Glutamatergic neuron (in vitro differentiated cells): ENCODE measurements at regions not wholly inside any gene's neighbourhood (a gene's known extent, or its start where the extent isn't known, plus 50 kb on each side); places are given as distances from the start of the nearest gene placed in this dataset.

ENCODE experiments used
- DNase-seq: peaks from one replicate; pipeline ENCODE4 v3.0.0; 2022
- H3K27ac Mint-ChIP-seq: one replicate; pipeline ENCODE4 v1.8.0; 2020; ENCODE audit warnings: mild to moderate bottlenecking, mixed read lengths, inconsistent platforms; ENCODE audit not compliant: unreplicated experiment
- H3K27me3 Mint-ChIP-seq: one replicate; pipeline ENCODE4 v1.8.0; 2020; ENCODE audit warnings: mild to moderate bottlenecking, moderate library complexity, mixed read lengths, inconsistent platforms; ENCODE audit not compliant: unreplicated experiment
- H3K36me3 Mint-ChIP-seq: one replicate; pipeline ENCODE4 v1.8.0; 2020; ENCODE audit warnings: mild to moderate bottlenecking, mixed read lengths, inconsistent platforms; ENCODE audit not compliant: unreplicated experiment
- H3K4me1 Mint-ChIP-seq: one replicate; pipeline ENCODE4 v1.8.0; 2020; ENCODE audit warnings: mild to moderate bottlenecking, low read depth, mixed read lengths, inconsistent platforms; ENCODE audit not compliant: unreplicated experiment
- H3K4me3 Mint-ChIP-seq: one replicate; pipeline ENCODE4 v1.8.0; 2020; ENCODE audit warnings: mild to moderate bottlenecking, mixed read lengths, inconsistent platforms; ENCODE audit not compliant: unreplicated experiment
- H3K9me3 Mint-ChIP-seq: one replicate; pipeline ENCODE4 v1.8.0; 2020; ENCODE audit warnings: mild to moderate bottlenecking, moderate library complexity, mixed read lengths, inconsistent platforms; ENCODE audit not compliant: unreplicated experiment
- CTCF ChIP-seq: fragments of 200-600 bp; sonication (generic); IDR thresholded peaks from one replicate; pipeline ENCODE4 v1.5.0; 2021; ENCODE audit not compliant: partially characterized antibody, unreplicated experiment

GRCh38 chr7:47685712-47686376 is 103.9 kb upstream of the TNS3 start:
- no peak for DNase-seq
- Mint-ChIP-seq H3K9me3 (no peaks in the 10 kb centered on the region), H3K27ac (no peak overlapping the region), H3K36me3 (no peaks in the 10 kb centered on the region), H3K27me3 (no peaks in the 10 kb centered on the region), H3K4me1 (no peaks in the 10 kb centered on the region), H3K4me3 (no peak overlapping the region)
- no peak for TF ChIP-seq CTCF

GRCh38 chr7:47685151-47685550 is 103.2 kb upstream of the TNS3 start:
- H3K4me3 Mint-ChIP-seq, result no peak overlapping the region
- no peaks in the 10 kb centered on the region for H3K9me3 Mint-ChIP-seq
- H3K27ac Mint-ChIP-seq, result no peak overlapping the region

GRCh38 chr7:47684728-47685127 is 102.8 kb upstream of the TNS3 start:
- TF ChIP-seq CTCF, result no peak
- no peak for DNase-seq
- Mint-ChIP-seq H3K27ac (no peak overlapping the region), H3K9me3 (no peaks in the 10 kb centered on the region), H3K4me3 (no peak overlapping the region), H3K4me1 (no peaks in the 10 kb centered on the region), H3K36me3 (no peaks in the 10 kb centered on the region), H3K27me3 (no peaks in the 10 kb centered on the region)

More at GRCh38 chr7:47685151-47685550, 103.2 kb upstream of the TNS3 start:
- no peak for DNase-seq
- no peaks in the 10 kb centered on the region for H3K4me1 Mint-ChIP-seq
- no peaks in the 10 kb centered on the region for H3K36me3 Mint-ChIP-seq
- no peaks in the 10 kb centered on the region for H3K27me3 Mint-ChIP-seq
- TF ChIP-seq CTCF, result no peak

GRCh38 chr7:47683485-47683898 is 101.6 kb upstream of the TNS3 start:
- Mint-ChIP-seq H3K9me3 (no peaks in the 10 kb centered on the region), H3K4me3 (no peak overlapping the region), H3K36me3 (no peaks in the 10 kb centered on the region), H3K27me3 (no peaks in the 10 kb centered on the region), H3K27ac (no peak overlapping the region), H3K4me1 (no peaks in the 10 kb centered on the region)
- TF ChIP-seq CTCF, result no peak
- no peak for DNase-seq

- H3K27ac Mint-ChIP-seq, result no peak overlapping the region
- H3K9me3 Mint-ChIP-seq, result no peaks in the 10 kb centered on the region
- no peaks in the 10 kb centered on the region for H3K36me3 Mint-ChIP-seq
- H3K27me3 Mint-ChIP-seq, result no peaks in the 10 kb centered on the region
- no peak overlapping the region for H3K4me3 Mint-ChIP-seq
- no peak for TF ChIP-seq CTCF
- DNase-seq, result no peak
- H3K4me1 Mint-ChIP-seq, result no peaks in the 10 kb centered on the region
Measured at GRCh38 chr7:47682874-47683273, 101.0 kb upstream of the TNS3 start.
